ENCODE measurements at regions not wholly inside any gene's neighbourhood (a gene's known extent, or its start where the extent isn't known, plus 50 kb on each side); places are given as distances from the start of the nearest gene placed in this dataset.

GRCh38 chr4:122305853-122306252 lies 73.0 kb upstream of the ADAD1 start:
- no peaks in the 10 kb centered on the region for H3K27me3 ChIP-seq (ENCODE audit: control insufficient read depth, insufficient read depth, low read length)
- H3K79me2 ChIP-seq (ENCODE audit: control insufficient read depth, insufficient read depth, low read length) = no peaks in the 10 kb centered on the region
- H3K4me3 ChIP-seq (replicated peaks in 1 of 4; ENCODE audit: control extremely low read depth in 1 of 4, insufficient read depth in 1 of 4, low read depth in 3 of 4, low read length in 4 of 4) = no peak overlapping the region
- no peaks in the 10 kb centered on the region for H3K4me1 ChIP-seq (ENCODE audit: control insufficient read depth, extremely low read depth, insufficient read depth, low read length)
- no peaks in the 10 kb centered on the region for H3K9me3 ChIP-seq (ENCODE audit: control insufficient read depth, insufficient read depth, low read depth, low read length)
- no peak overlapping the region for H3K4me2 ChIP-seq (ENCODE audit: extremely low read depth, insufficient read depth, low read length)
- no peak overlapping the region for H2AFZ ChIP-seq (ENCODE audit: low read length)
- TF ChIP-seq EZH2 (IDR thresholded peaks at IDR 0.05; ENCODE audit: low read length, missing control alignments) (no peak), CTCF (conservative IDR thresholded peaks at IDR 0.05 in 1 of 2, IDR thresholded peaks at IDR 0.05 in 1 of 2; ENCODE audit: low read depth in 1 of 2, low read length in 2 of 2) (no peak)
- no peak overlapping the region for H3K9ac ChIP-seq (ENCODE audit: insufficient read depth, low read length)
- no peaks in the 10 kb centered on the region for H3K36me3 ChIP-seq (ENCODE audit: control insufficient read depth, insufficient read depth, low read length)
- H3K27ac ChIP-seq (ENCODE audit: insufficient read depth, low read length) = no peak overlapping the region
- DNase-seq (ENCODE audit: low read depth in 2 of 2) = no peak
- no peaks in the 10 kb centered on the region for H4K20me1 ChIP-seq (ENCODE audit: control insufficient read depth, extremely low read depth, insufficient read depth, low read length)

GRCh38 chr4:122309988-122310626 lies 68.7 kb upstream of the ADAD1 start:
- H2AFZ ChIP-seq (ENCODE audit: low read length) = no peak overlapping the region
- peak; percentile 14 to 47 for DNase-seq (ENCODE audit: low read depth in 2 of 2)
- TF ChIP-seq EZH2 (IDR thresholded peaks at IDR 0.05; ENCODE audit: low read length, missing control alignments) (no peak), CTCF (conservative IDR thresholded peaks at IDR 0.05 in 1 of 2, IDR thresholded peaks at IDR 0.05 in 1 of 2; ENCODE audit: low read depth in 1 of 2, low read length in 2 of 2) (peak in 1 of 2 donors; percentile 47)
- no peaks in the 10 kb centered on the region for H3K9me3 ChIP-seq (ENCODE audit: control insufficient read depth, insufficient read depth, low read depth, low read length)
- H3K4me2 ChIP-seq (ENCODE audit: extremely low read depth, insufficient read depth, low read length) = no peak overlapping the region
- no peaks in the 10 kb centered on the region for H3K27me3 ChIP-seq (ENCODE audit: control insufficient read depth, insufficient read depth, low read length)
- no peak overlapping the region for H3K9ac ChIP-seq (ENCODE audit: insufficient read depth, low read length)
- no peaks in the 10 kb centered on the region for H4K20me1 ChIP-seq (ENCODE audit: control insufficient read depth, extremely low read depth, insufficient read depth, low read length)
- H3K27ac ChIP-seq (ENCODE audit: insufficient read depth, low read length) = no peak overlapping the region
- H3K79me2 ChIP-seq (ENCODE audit: control insufficient read depth, insufficient read depth, low read length) = no peaks in the 10 kb centered on the region
- H3K4me1 ChIP-seq (ENCODE audit: control insufficient read depth, extremely low read depth, insufficient read depth, low read length) = no peaks in the 10 kb centered on the region
- no peak overlapping the region for H3K4me3 ChIP-seq (replicated peaks in 1 of 4; ENCODE audit: control extremely low read depth in 1 of 4, insufficient read depth in 1 of 4, low read depth in 3 of 4, low read length in 4 of 4)
- H3K36me3 ChIP-seq (ENCODE audit: control insufficient read depth, insufficient read depth, low read length) = no peaks in the 10 kb centered on the region

GRCh38 chr4:122313006-122313646 lies 65.7 kb upstream of the ADAD1 start:
- Histone ChIP-seq H2AFZ (ENCODE audit: low read length) (no peak overlapping the region), H3K4me2 (ENCODE audit: extremely low read depth, insufficient read depth, low read length) (no peak overlapping the region), H3K9ac (ENCODE audit: insufficient read depth, low read length) (no peak overlapping the region), H3K79me2 (ENCODE audit: control insufficient read depth, insufficient read depth, low read length) (no peaks in the 10 kb centered on the region), H3K27ac (ENCODE audit: insufficient read depth, low read length) (no peak overlapping the region), H3K27me3 (ENCODE audit: control insufficient read depth, insufficient read depth, low read length) (no peaks in the 10 kb centered on the region), H3K36me3 (ENCODE audit: control insufficient read depth, insufficient read depth, low read length) (no peaks in the 10 kb centered on the region), H3K4me1 (ENCODE audit: control insufficient read depth, extremely low read depth, insufficient read depth, low read length) (no peaks in the 10 kb centered on the region), H3K9me3 (ENCODE audit: control insufficient read depth, insufficient read depth, low read depth, low read length) (no peaks in the 10 kb centered on the region), H3K4me3 (replicated peaks in 1 of 4; ENCODE audit: control extremely low read depth in 1 of 4, insufficient read depth in 1 of 4, low read depth in 3 of 4, low read length in 4 of 4) (no peak overlapping the region), H4K20me1 (ENCODE audit: control insufficient read depth, extremely low read depth, insufficient read depth, low read length) (no peaks in the 10 kb centered on the region)
- DNase-seq (ENCODE audit: low read depth in 2 of 2) = no peak
- TF ChIP-seq CTCF (conservative IDR thresholded peaks at IDR 0.05 in 1 of 2, IDR thresholded peaks at IDR 0.05 in 1 of 2; ENCODE audit: low read depth in 1 of 2, low read length in 2 of 2) (no peak), EZH2 (IDR thresholded peaks at IDR 0.05; ENCODE audit: low read length, missing control alignments) (no peak)

Data from fibroblast of lung (primary cell).